Neural cell (in vitro differentiated cells): ENCODE measurements at regions not wholly inside any gene's neighbourhood (a gene's known extent, or its start where the extent isn't known, plus 50 kb on each side); places are given as distances from the start of the nearest gene placed in this dataset.

ENCODE experiments used
- H2AFZ ChIP-seq: fragments of 200-600, 300-800 bp; sonication (generic), shearing (Covaris generic); 2 replicates; pipeline ENCODE4 v1.6.0; 2014; ENCODE audit warnings: low read depth, mild to moderate bottlenecking, antibody characterized with exemption, low read length, moderate library complexity
- H3F3A ChIP-seq: fragments of 200-600 bp; shearing (Covaris generic); 2 replicates; pipeline ENCODE4 v1.6.1; 2016; ENCODE audit warnings: mild to moderate bottlenecking, moderate library complexity, mixed read lengths, antibody characterized with exemption, low read length; ENCODE audit not compliant: insufficient read depth, poor library complexity, severe bottlenecking
- H3K27ac ChIP-seq: fragments of 200-600, 300-800 bp; sonication (generic), shearing (Covaris generic); 2 replicates; pipeline ENCODE4 v1.5.1; 2014; ENCODE audit warnings: mild to moderate bottlenecking, low read length, moderate library complexity
- H3K27me3 ChIP-seq: fragments of 300-800, 200-600 bp; sonication (generic), shearing (Covaris generic); 2 replicates; pipeline ENCODE4 v1.6.0; 2014; ENCODE audit warnings: mild to moderate bottlenecking, low read depth, low read length, moderate library complexity; ENCODE audit not compliant: insufficient read depth
- H3K36me3 ChIP-seq: fragments of 300-800, 200-600 bp; sonication (generic), shearing (Covaris generic); 2 replicates; pipeline ENCODE4 v1.5.1; 2014; ENCODE audit warnings: mild to moderate bottlenecking, antibody characterized with exemption, low read length, moderate library complexity; ENCODE audit not compliant: insufficient read depth
- H3K4me2 ChIP-seq: fragments of 300-800, 200-600 bp; sonication (generic), shearing (Covaris generic); 2 replicates; pipeline ENCODE4 v1.6.0; 2014; ENCODE audit warnings: mild to moderate bottlenecking, low read length
- H3K4me3 ChIP-seq: fragments of 300-800, 200-600 bp; sonication (generic), shearing (Covaris generic); 2 replicates; pipeline ENCODE4 v1.5.1; 2014; ENCODE audit warnings: mild to moderate bottlenecking, low read length, moderate library complexity
- H3K79me2 ChIP-seq: fragments of 200-600 bp; shearing (Covaris generic); replicated peaks from 2 replicates; pipeline ENCODE4 v1.6.0; 2014; ENCODE audit warnings: mild to moderate bottlenecking, low read length, moderate library complexity; ENCODE audit not compliant: insufficient read depth
- H3K9ac ChIP-seq: fragments of 300-800, 200-600 bp; sonication (generic), shearing (Covaris generic); 2 replicates; pipeline ENCODE4 v1.6.1; 2016; ENCODE audit warnings: mild to moderate bottlenecking, low read length, mixed read lengths
- H3K9me2 ChIP-seq: fragments of 200-600 bp; shearing (Covaris generic); 2 replicates; pipeline ENCODE4 v1.6.1; 2016; ENCODE audit warnings: mild to moderate bottlenecking, low read length, mixed read lengths; ENCODE audit not compliant: insufficient read depth
- H3K9me3 ChIP-seq: fragments of 200-600, 300-800 bp; sonication (generic), shearing (Covaris generic); 2 replicates; pipeline ENCODE4 v1.6.1; 2016; ENCODE audit warnings: mild to moderate bottlenecking, mixed run types, low read length, moderate library complexity, mixed read lengths
- H4K20me1 ChIP-seq: fragments of 200-600 bp; shearing (Covaris generic); 2 replicates; pipeline ENCODE4 v1.6.1; 2016; ENCODE audit warnings: mild to moderate bottlenecking, mixed run types; ENCODE audit not compliant: insufficient read depth
- CTCF ChIP-seq: fragments of 450-650 bp; IDR thresholded peaks from 2 replicates; pipeline ENCODE4 v1.5.1; 2014; ENCODE audit warnings: antibody characterized with exemption, mild to moderate bottlenecking, moderate library complexity; ENCODE audit not compliant: poor library complexity, severe bottlenecking
- EP300 ChIP-seq: fragments of 450-650 bp; conservative IDR thresholded peaks from 2 replicates; pipeline ENCODE4 v1.6.1; 2014; ENCODE audit warnings: antibody characterized with exemption, mild to moderate bottlenecking, moderate library complexity; ENCODE audit not compliant: poor library complexity, severe bottlenecking
- EZH2 ChIP-seq: fragments of 200-600, 300-800 bp; shearing (Covaris generic), sonication (generic); IDR thresholded peaks from 2 replicates; pipeline ENCODE4 v1.6.1; 2014; ENCODE audit warnings: antibody characterized with exemption, low read length, borderline replicate concordance, mild to moderate bottlenecking; ENCODE audit not compliant: insufficient read depth, poor library complexity, severe bottlenecking
- MXI1 ChIP-seq: fragments of 450-650 bp; conservative IDR thresholded peaks from 2 replicates; pipeline ENCODE4 v1.6.1; 2014; ENCODE audit warnings: antibody characterized with exemption, mild to moderate bottlenecking; ENCODE audit not compliant: poor library complexity, severe bottlenecking
- POLR2AphosphoS5 ChIP-seq: IDR thresholded peaks from 2 replicates; pipeline ENCODE4 v1.6.1; 2012
- RAD21 ChIP-seq: fragments of 450-650 bp; conservative IDR thresholded peaks from 2 replicates; pipeline ENCODE4 v1.6.1; 2014; ENCODE audit warnings: antibody characterized with exemption, mild to moderate bottlenecking, moderate library complexity
- REST ChIP-seq: IDR thresholded peaks from 2 replicates; pipeline ENCODE4 v1.6.1; 2012; ENCODE audit warnings: borderline replicate concordance
- SMC3 ChIP-seq: fragments of 450-650 bp; conservative IDR thresholded peaks from 2 replicates; pipeline ENCODE4 v1.6.1; 2014; ENCODE audit warnings: antibody characterized with exemption, mild to moderate bottlenecking, moderate library complexity; ENCODE audit not compliant: poor library complexity
- TAF1 ChIP-seq: IDR thresholded peaks from 2 replicates; pipeline ENCODE4 v1.6.1; 2012; ENCODE audit warnings: low read depth

GRCh38 chr20:9971746-9972145 lies 63.0 kb upstream of the ANKEF1 start (continued):
- no peak for TF ChIP-seq EZH2

GRCh38 chr20:9969626-9970025 lies 65.2 kb upstream of the ANKEF1 start:
- no peak overlapping the region for H2AFZ ChIP-seq
- no peaks in the 10 kb centered on the region for H4K20me1 ChIP-seq
- no peak overlapping the region for H3K4me3 ChIP-seq
- no peaks in the 10 kb centered on the region for H3K36me3 ChIP-seq
- H3F3A ChIP-seq: no peaks in the 10 kb centered on the region
- TF ChIP-seq MXI1 (no peak), CTCF (no peak), EP300 (no peak), EZH2 (no peak), SMC3 (no peak)
- H3K79me2 ChIP-seq: no peaks in the 10 kb centered on the region
- H3K4me2 ChIP-seq: no peak overlapping the region
- no peaks in the 10 kb centered on the region for H3K9me2 ChIP-seq
- H3K27ac ChIP-seq: no peak overlapping the region
- no peaks in the 10 kb centered on the region for H3K9me3 ChIP-seq
- no peak overlapping the region for H3K9ac ChIP-seq
- H3K27me3 ChIP-seq: no peaks in the 10 kb centered on the region

GRCh38 chr20:9968015-9968414 lies 66.8 kb upstream of the ANKEF1 start:
- Histone ChIP-seq H4K20me1 (no peaks in the 10 kb centered on the region), H3K79me2 (no peaks in the 10 kb centered on the region), H3K36me3 (no peaks in the 10 kb centered on the region), H3K9ac (no peak overlapping the region), H3K9me2 (no peaks in the 10 kb centered on the region), H3K4me3 (no peak overlapping the region), H3K4me2 (no peak overlapping the region), H3F3A (no peaks in the 10 kb centered on the region), H2AFZ (no peak overlapping the region), H3K27ac (no peak overlapping the region), H3K9me3 (no peaks in the 10 kb centered on the region), H3K27me3 (no peaks in the 10 kb centered on the region)
- TF ChIP-seq TAF1: no peak
- TF ChIP-seq REST: no peak
- TF ChIP-seq RAD21: no peak
- TF ChIP-seq SMC3: no peak
- no peak for TF ChIP-seq POLR2AphosphoS5
- no peak for TF ChIP-seq EP300
- TF ChIP-seq MXI1: no peak
- no peak for TF ChIP-seq CTCF
